GM18909 (cell line): ENCODE measurements at regions not wholly inside any gene's neighbourhood (a gene's known extent, or its start where the extent isn't known, plus 50 kb on each side); places are given as distances from the start of the nearest gene placed in this dataset.

Source experiments
- ATAC-seq: cut with Tn5 transposase; IDR thresholded peaks from one replicate; pipeline ENCODE4 v1.9.1; 2021; ENCODE audit warnings: mild to moderate bottlenecking; ENCODE audit not compliant: unreplicated experiment, poor library complexity

DNA sequence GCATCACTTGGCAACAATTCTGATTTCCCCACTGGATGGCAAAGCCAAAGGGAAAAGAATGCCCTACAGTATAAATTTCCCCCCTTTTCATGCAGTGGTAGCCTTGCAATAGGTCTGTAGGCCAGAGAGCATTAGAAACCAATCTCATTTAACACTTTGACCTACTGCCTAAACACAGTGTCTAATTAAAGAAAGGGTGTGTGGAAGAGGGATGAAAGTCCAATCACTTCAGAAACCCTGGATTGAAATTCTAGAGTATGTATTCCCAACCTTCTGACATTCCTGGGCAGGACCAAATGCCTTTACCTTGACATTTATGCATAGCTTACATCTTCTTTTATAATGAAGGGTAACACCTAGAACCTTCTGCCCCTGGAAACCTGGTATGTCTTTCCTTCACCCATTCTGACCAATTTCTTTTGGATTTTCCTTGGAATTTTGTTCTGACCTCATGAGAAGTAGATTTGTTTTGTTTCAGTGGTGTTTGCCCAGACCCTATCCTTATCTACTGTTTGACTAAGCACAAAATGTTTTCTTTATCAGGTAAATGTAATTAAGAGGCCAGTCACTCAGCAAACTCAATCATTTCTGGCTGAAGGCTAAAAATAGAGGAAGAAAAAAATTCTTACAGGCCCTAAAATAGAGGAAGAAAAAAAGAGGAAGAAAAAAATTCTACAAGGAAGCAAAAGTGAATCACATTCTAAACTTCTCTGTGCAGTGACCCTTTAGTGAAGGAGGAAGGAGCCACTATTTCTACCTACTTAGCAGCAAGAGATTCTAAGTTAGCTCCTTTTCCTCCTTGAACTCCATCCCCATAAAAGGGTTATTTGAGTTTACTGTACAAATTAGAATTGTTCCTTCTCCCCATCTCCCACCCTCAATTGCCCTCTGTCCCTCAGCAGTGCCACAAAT, 129.5 kb upstream of the DSCAM start:
- ATAC-seq: no peak

DNA sequence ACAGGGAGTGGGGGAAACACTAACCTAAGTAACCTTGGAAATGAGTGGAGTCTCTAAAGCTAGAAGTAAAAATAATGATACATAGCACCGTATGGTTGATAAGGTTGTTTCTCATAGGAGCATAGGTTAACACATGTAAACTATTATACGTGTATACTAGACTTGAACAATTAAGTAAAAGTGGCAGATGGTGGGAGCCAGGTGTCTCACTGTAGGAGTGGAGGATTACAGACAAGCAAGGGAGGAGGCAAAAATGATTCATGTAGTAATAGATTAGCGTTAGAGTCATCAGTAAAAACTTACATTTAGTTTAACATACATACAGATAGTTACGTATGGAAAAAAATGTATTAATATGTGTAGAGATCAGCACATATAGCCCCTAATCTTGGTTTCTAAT, 138.4 kb upstream of the DSCAM start:
- ATAC-seq: no peak

DNA sequence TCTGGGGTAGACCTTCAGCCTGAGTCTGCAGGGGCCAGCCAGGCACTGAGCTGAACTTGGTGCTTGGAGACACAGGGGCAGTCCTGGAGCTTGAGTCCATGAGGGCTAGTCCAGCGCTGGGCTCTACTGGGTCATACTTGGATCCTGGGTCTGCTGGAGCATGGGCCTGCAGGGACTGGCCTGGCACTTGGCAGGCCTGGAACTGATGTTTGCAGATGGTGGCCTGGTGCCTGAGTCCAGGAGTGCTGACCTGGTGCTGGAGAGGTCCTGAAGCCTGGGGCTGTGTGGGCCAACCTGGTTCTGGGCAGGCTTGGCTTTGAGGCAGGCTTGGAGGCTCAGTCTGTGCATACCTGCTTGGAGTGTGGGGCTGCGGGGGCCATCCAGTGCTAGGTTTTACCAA, 143.4 kb upstream of the DSCAM start:
- no peak for ATAC-seq

DNA sequence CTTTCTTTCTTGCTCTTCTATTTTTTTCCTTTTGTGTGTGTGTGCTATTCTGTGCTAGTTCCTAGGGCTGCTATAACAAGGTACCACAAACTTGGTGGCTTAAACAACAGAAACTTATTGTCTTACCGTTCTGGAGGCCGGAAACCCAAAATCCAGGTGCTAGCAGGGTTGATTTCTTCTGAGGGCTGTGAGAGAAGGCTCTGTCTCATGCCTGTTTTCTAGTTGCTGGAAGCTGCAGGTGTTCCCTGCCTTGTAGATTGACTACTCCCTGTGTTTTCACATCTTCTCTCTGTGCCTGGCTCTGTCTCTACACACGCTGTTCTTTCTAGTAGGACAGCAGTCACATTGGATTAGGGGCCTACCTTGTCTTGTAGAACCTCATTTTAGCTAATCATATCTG, 150.9 kb upstream of the DSCAM start:
- ATAC-seq: no peak

DNA sequence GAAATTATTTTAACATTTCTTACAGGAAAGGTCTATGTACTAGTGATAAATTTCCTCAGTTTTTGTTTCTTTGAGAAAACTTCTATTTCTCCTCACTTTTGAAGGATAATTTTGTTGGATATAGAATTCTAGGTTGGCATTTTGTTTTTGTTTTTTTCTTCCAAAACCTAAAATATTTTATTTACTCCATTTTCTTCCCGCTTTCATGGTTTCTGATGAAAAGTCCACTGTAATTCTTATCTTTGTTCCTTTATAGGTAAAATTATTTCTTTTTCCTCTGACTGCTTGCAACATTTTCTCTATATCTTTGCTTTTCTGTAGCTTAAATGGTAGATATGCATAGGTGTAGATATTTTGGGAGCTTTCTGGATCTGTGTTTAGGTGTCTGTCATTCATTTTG, 153.9 kb upstream of the DSCAM start:
- no peak for ATAC-seq

DNA sequence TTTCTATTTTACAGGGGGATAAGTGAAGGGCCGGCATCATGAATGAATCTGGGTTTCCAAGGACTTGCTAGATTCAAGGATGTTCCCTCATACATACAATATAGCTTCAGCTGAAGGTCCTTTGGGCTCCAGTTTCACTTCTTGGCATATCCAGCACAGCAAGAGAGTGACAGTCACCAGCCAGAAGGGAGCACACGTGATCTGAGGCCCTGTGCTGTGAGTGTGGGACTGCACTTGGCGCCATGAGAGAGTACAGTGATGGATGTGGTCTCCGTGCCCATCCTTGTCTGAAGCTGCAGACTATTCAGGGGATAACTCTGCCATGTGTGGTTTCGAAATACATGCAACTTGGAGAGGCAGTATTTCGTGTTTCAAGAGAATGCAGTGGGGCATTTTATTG, 159.7 kb upstream of the DSCAM start:
- no peak for ATAC-seq

DNA sequence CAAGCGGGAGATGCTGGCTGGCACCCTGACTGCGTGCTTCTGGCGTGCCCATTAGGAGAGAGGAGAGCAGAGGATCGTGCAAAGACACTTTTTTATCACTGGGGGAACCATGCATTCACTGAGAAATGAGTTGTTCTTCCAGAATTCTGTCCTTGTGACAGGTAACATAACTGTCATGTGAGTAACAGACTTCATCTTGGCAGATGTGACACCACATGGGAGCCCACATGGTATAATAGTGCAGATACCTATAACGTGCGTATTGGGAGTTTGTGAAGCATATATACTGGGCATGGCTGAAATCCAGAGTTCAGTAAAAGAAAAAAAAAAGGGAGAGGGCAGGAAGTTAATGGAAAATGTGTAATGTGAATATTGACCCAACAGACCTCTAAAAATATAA, 159.6 kb upstream of the BACE2 start:
- ATAC-seq: no peak

DNA sequence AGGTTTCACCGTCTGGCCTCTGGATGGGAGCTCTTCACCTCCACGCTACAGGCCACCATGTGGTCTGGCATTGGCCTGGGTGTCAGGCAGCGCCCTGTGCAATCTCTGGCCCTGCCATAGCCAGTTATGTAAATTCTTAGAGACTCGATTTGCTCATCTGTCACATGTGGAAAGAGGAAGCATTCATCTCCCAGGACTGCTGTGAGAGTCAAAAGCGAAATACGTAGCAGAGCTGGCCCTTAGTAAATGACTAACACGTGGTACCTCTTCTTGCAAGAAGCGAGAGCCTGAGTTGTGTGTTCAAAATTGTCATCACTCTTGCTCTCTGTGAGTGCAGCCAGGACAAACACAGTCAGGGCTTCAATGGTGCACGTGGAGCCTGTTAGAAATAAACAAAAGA, 159.0 kb upstream of the BACE2 start:
- no peak for ATAC-seq

DNA sequence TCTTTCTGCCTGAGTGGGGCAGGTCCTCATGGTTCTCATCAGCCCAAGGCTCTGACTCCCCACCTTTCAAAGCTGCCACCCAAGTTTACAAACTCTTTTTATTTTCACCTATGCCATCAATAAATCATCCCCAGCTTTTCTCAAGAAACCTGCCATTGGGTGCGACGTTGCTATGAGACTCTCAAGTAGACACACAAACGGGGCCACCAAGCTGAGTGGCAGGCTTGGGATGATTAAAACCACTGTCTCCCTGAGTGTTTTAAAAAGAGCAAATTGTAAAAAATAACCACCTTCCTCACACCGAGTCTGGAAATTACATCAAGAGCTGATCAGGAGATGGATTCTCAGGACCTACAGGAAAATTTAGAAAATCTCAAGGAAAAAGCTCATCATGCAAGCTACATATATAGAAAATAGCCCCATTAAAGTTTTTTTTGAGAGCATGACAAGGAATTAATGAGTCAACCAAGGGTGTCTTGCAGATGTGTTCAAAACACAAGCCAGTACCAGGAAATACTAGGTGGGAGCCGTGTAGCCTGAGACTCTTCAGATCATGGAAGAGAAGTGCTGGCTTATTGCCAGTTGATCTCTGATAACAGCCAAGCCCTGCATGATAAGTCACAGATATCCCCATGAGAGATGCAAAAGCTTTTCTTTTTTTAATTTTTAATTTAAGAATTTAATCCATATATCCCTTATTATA, 158.4 kb upstream of the BACE2 start:
- no peak for ATAC-seq

DNA sequence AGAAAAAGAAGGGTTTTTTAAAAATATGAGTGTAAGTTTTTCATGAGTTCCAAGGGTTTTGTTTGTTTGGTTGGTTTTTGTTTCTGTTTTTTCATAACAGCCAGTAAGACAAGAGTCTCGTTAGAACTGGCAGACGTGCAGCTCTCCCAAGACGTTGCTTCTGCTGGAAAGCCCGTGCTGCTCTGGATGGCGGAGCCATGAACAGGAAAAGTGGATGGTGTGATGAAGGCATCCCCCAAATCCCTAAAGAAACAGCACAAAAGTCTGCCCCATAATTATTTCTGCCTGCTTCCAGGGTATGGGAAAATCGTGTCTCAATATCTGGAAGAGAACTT, 157.9 kb upstream of the BACE2 start:
- no peak for ATAC-seq

DNA sequence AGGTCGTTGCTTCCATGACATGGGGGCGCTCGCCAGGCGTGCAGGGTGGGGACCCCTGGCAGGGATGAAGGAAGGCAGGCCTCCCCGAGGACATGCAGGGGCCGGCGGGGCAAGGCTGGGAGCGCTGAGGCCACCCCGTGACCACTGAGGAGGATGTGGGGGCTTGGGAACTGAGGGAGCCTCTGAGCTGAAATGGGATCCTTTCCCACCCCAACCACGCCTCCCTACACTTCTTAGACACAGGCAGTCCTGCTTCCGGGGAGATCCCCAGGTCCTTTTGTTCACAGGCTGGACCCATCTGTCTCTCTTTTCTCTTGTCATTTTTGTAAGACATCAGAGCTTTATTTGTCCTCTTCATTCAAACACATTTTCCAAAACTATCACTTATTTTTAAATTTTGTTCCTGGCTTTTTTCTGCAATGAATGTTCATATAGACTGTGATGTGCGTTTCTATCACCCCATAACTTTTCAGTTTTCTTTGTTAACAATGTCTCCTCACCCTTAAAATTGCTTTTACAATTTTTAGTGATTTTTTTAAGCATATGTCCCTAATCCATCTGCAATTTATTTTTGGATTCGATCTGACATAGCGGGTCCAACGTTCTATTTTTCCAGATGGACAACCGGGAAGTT, 156.7 kb upstream of the BACE2 start:
- ATAC-seq: no peak

DNA sequence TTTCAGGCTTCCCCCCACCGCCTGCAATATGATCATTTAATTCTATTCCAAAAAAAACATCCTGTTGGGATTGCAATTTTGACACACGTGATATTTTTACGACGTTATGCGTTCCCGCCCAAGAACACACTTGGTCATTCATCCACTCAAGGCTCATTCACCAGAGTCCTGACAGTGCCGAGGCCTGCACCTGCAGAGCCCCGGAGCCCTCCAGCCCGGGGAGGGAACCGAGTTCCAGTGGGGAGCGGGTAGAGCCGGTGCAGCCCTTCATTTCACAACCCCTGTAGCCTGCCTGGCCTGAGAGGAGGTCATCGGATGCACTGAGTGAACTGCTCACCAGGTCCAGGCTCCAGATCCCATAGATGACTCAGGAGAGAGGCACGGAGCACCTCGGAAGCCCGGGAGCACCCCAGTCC, 156.0 kb upstream of the BACE2 start:
- no peak for ATAC-seq

DNA sequence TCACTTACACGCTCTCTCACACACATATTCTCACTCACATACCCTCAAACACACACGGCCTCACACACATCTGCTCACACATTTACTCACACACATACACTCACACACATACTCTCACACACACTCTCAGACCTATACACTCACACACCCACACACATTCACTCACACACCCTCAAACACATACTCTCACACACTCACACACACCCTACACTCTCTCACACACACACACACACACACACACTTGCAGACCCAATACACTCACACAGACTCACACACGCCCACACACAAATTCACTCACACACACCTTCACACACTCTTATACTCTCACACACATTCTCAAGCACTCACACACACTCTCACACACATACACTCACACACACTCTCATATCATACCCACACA, 155.5 kb upstream of the BACE2 start:
- no peak for ATAC-seq

DNA sequence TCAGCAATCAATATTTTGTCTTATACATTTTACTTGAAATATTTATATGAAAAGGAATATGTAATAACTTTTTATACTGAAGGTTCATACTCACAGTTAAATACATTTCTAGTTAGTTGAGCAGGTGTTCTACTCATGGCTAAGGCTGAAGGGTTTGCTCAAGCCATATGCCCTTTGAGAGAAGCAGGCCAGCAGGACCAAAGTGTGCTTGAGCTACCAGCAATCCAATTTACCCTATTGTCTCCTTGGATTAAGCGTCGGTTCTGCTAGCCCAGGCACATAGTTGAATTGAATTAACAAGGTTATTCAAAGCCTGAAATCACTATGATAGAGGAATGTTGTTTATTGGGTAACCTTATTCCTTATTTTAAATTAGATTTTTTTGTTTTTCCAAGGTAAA, 151.5 kb upstream of the BACE2 start:
- no peak for ATAC-seq

DNA sequence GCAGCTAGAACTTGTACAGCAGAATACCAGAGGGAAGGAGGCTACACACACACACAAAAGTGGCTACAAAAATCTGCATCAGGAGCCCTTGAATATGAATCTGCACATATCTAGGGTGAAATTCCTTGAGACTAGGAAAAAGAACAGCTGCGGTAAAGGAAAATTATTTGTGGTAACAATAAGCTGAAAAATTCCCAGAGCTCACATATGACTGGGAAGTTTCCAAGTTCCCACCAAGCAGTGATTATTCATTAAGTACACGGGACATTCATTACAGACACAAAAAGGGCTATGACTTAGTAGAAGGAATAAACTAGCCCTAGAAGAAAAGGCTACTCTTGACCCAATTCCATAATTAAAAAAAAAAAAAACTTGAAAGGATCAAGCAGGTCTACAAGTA, 149.5 kb upstream of the BACE2 start:
- ATAC-seq: no peak

DNA sequence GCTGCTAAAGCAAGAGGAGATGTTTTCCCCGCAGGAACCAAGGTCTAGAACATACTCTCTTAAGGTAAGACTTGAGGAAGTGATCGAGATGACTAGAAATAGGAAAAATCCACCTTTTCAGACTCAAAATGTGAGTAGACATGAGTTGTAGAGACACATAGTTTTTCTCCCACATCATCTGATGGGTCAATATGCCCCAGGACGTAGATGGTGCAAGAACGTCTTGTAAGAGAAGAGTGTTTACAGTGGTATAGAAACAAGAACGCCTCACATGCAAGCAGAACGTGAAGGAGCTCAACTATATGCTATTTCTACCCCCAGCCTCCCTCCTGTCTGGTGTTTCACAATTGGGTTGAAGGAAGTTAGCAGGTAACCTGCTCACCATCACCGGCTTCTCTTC, 144.0 kb upstream of the BACE2 start:
- ATAC-seq: no peak

DNA sequence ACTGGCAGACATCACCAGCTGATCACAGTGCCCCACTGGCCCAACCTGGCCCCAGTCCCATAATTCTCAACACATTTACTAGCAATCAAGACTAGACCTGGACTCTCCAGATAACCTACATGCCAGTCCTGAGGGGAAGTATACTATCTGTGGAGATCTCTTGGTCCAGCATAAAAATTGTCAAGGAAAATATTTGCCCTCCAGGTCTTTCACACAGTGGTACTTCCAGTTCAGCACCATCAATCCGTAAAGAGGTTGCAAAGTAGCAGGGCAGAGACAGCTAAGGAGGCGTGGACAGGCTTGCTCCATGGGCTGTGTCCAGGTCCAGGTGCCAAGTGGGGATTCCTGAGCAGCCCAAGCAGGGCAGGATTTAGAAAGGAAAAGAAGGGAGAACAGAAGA, 143.6 kb upstream of the BACE2 start:
- ATAC-seq: no peak

DNA sequence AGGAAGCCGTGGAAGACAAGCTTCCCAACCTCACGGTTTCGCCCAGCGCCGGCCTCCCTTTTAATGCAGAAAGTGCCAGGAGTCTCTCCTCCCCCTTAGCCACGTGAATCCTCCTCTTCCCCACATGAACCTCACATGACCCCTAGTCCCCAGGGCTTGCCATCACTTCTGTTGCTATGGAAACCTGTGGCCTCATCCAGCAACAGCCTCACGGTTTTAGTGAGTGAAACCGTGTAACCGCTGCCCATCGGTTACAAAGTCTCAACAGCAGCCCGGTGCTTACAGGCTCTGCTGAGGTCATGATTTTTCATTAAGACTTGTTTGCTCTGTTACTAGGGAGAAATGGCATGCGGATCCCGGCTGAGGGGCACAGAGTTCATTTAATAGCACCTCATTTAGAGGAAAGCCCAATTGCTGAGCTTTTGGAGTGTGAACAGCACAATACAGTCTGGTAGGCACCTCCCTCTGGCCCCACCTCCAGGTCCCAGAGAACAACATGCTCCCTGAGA, 143.2 kb upstream of the BACE2 start:
- ATAC-seq: no peak

DNA sequence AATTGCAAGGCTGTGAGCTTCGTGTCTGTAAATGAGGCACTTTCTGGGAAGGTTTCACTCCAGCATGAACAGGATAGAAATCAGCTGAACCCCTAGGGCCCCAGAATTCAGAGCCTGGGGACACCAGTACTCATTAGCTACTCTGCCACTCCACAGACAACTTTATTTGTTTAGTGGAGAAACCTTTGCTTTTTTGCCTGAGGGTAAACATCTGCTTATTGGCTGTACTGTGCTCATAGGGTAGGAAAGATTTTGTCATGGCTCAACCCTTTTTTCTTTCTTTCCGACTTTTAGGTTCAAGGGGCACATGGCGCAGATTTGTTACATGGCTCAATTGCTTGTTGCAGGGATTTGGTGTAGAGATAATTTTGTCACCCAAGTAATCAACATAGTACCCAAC, 138.4 kb upstream of the BACE2 start:
- ATAC-seq: no peak

DNA sequence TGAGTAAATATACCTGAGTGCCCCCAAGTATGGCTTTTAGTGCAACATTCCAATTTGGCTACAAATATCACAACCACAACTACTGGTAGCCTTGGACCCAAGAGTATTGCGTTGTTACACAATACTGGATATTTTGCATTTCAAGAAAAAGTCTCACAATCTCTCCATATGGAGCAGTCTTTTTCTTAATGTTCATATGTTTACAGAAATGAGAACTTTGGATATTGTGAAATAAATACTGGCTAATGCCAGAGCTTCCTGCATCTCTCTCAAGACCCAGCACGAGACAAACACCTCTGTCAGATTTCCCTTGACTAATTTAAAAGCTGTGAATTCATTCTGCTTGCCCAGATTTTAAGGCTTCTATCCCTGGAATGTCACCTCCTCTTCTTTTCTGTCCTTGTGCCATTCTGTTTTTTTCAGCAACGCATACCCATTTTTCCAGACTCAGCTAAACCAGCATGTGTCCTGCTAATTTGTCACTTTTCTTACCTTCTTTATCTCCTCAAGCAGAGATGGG, 136.2 kb upstream of the BACE2 start:
- ATAC-seq: no peak

DNA sequence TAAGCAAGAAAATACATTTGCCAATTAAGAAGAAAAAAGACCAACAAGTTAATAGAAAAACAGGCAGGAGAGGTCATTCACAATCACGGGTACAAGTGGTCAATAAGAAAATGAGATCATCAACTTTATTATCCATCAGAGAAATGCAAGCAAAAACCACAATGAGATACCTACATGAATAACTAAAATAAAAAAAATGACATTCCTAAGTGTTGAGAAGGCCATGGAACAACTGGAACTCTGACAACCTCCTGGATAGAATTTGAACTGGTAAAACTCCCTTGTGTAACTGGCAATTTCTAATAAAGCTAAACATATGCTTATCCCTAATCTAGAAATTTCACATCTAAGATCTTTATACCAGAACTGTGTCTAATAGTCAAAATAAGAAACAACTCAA, 135.4 kb upstream of the BACE2 start:
- ATAC-seq: no peak
